ENCODE measurements at regions not wholly inside any gene's neighbourhood (a gene's known extent, or its start where the extent isn't known, plus 50 kb on each side); places are given as distances from the start of the nearest gene placed in this dataset.

DNA sequence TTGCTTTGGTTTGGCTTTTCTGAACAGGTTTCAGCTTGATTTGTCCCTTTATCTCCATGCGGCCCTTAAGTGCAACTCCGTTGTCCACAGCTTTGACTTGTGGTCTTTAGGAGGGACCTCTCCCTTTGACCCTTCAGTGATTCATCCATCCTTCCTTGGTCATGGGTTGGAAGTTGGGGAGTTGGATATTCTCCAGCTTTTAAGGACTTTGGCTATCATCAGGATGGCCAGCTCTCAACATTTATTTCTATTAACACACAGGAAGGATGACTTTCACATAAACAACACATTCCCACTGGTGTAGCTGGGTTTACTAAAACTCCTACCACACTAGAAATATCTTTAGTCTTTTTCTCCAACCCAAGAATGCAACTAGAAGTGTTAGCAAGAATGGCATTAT, 50.9 kb upstream of the E2F7 start:
- Histone ChIP-seq H4K20me1 (replicated peaks; ENCODE audit: control insufficient read depth, extremely low read depth, insufficient read depth, low read length) (no peaks in the 10 kb centered on the region), H3K4me2 (ENCODE audit: insufficient read depth, low read length) (peak overlapping the region; percentile 16), H3K27ac (ENCODE audit: insufficient read depth, low read depth, low read length) (peak overlapping the region; percentile 15), H3K4me1 (ENCODE audit: control insufficient read depth, extremely low read depth, insufficient read depth, low read length) (peaks cover 52% of the 10 kb centered on the region), H3K9me3 (replicated peaks; ENCODE audit: control insufficient read depth, insufficient read depth, low read length) (no peaks in the 10 kb centered on the region), H3K79me2 (ENCODE audit: control insufficient read depth, insufficient read depth, low read length) (no peaks in the 10 kb centered on the region), H3K9me1 (replicated peaks; ENCODE audit: control insufficient read depth, extremely low read depth, insufficient read depth, low read length) (no peaks in the 10 kb centered on the region), H3K36me3 (ENCODE audit: control insufficient read depth in 2 of 2, extremely low read depth in 1 of 2, insufficient read depth in 2 of 2, low read length in 2 of 2) (no peaks in the 10 kb centered on the region), H2AFZ (ENCODE audit: low read depth, low read length) (peak overlapping the region; percentile 60), H3K4me3 (replicated peaks in 1 of 3; ENCODE audit: insufficient read depth in 1 of 3, low read depth in 1 of 3, low read length in 3 of 3) (no peak overlapping the region), H3K27me3 (ENCODE audit: control insufficient read depth in 2 of 2, insufficient read depth in 2 of 2, low read length in 2 of 2) (no peaks in the 10 kb centered on the region), H3K9ac (replicated peaks; ENCODE audit: extremely low read depth, insufficient read depth, low read length) (no peak overlapping the region)
- CTCF ChIA-PET: interaction anchor here (0.7 to 1.5 kb wide), 2 partner anchors 10 to 54 kb away, joined by 3 to 4 read pairs; no protein-coding TSS in a partner anchor
- peak; percentile 86 for TF ChIP-seq FOS (IDR thresholded peaks at IDR 0.05; ENCODE audit: borderline replicate concordance, insufficient read depth, low read length)
- TF ChIP-seq MAX (IDR thresholded peaks at IDR 0.05; ENCODE audit: insufficient read depth, insufficient read length): no peak
- TF ChIP-seq POLR2AphosphoS5 (IDR thresholded peaks at IDR 0.05; ENCODE audit: insufficient read depth, low read depth, low read length): peak; percentile 56
- peak; percentile 35 for TF ChIP-seq GATA2 (IDR thresholded peaks at IDR 0.05; ENCODE audit: insufficient read depth, insufficient read length, low read depth, low read length)
- dilution Hi-C loops (cut with MboI; ENCODE audit: extremely low pct_ligation_motif_present, low sequenced_read_pairs): no loop called here
- peak; percentile 53 for DNase-seq (ENCODE audit: low read depth, low spot score)
- intact Hi-C loops (cut with micrococcal nuclease): no loop called here
- POLR2A ChIA-PET: no interaction called here
- no TSS peak for BruUV-seq (replicated peaks)
- FAIRE-seq: peak; percentile 21

- Histone ChIP-seq H3K4me1 (ENCODE audit: control insufficient read depth, extremely low read depth, insufficient read depth, low read length) (peaks cover 45% of the 10 kb centered on the region), H3K27ac (ENCODE audit: insufficient read depth, low read depth, low read length) (no peak overlapping the region), H3K27me3 (ENCODE audit: control insufficient read depth in 2 of 2, insufficient read depth in 2 of 2, low read length in 2 of 2) (no peaks in the 10 kb centered on the region), H3K9me1 (replicated peaks; ENCODE audit: control insufficient read depth, extremely low read depth, insufficient read depth, low read length) (no peaks in the 10 kb centered on the region), H3K9ac (replicated peaks; ENCODE audit: extremely low read depth, insufficient read depth, low read length) (no peak overlapping the region), H3K4me2 (ENCODE audit: insufficient read depth, low read length) (no peak overlapping the region), H4K20me1 (replicated peaks; ENCODE audit: control insufficient read depth, extremely low read depth, insufficient read depth, low read length) (no peaks in the 10 kb centered on the region), H3K36me3 (ENCODE audit: control insufficient read depth in 2 of 2, extremely low read depth in 1 of 2, insufficient read depth in 2 of 2, low read length in 2 of 2) (no peaks in the 10 kb centered on the region), H3K79me2 (ENCODE audit: control insufficient read depth, insufficient read depth, low read length) (no peaks in the 10 kb centered on the region), H2AFZ (ENCODE audit: low read depth, low read length) (no peak overlapping the region), H3K4me3 (replicated peaks in 1 of 3; ENCODE audit: insufficient read depth in 1 of 3, low read depth in 1 of 3, low read length in 3 of 3) (no peak overlapping the region), H3K9me3 (replicated peaks; ENCODE audit: control insufficient read depth, insufficient read depth, low read length) (no peaks in the 10 kb centered on the region)
- intact Hi-C loops (cut with micrococcal nuclease): no loop called here
- dilution Hi-C loops (cut with MboI; ENCODE audit: extremely low pct_ligation_motif_present, low sequenced_read_pairs): no loop called here
- ChIA-PET CTCF (interaction anchor here (1.5 kb wide), 1 partner anchor 53 kb away, joined by 4 read pairs; no protein-coding TSS in a partner anchor), POLR2A (no interaction called here)
- TF ChIP-seq JUN (IDR thresholded peaks at IDR 0.05; ENCODE audit: borderline replicate concordance, insufficient read depth, insufficient read length, low read depth) (no peak), MYC (IDR thresholded peaks at IDR 0.05; ENCODE audit: low read depth, low read length) (no peak), EZH2 (IDR thresholded peaks at IDR 0.05; ENCODE audit: borderline replicate concordance, low read depth, low read length, severe bottlenecking) (no peak), POLR2AphosphoS5 (IDR thresholded peaks at IDR 0.05; ENCODE audit: insufficient read depth, low read depth, low read length) (no peak), FOS (IDR thresholded peaks at IDR 0.05; ENCODE audit: borderline replicate concordance, insufficient read depth, low read length) (no peak), POLR2A (IDR thresholded peaks at IDR 0.05; ENCODE audit: low read depth, low read length) (no peak), MAX (IDR thresholded peaks at IDR 0.05; ENCODE audit: insufficient read depth, insufficient read length) (no peak), GATA2 (IDR thresholded peaks at IDR 0.05; ENCODE audit: insufficient read depth, insufficient read length, low read depth, low read length) (no peak)
- TF ChIP-seq, protein P1, sequence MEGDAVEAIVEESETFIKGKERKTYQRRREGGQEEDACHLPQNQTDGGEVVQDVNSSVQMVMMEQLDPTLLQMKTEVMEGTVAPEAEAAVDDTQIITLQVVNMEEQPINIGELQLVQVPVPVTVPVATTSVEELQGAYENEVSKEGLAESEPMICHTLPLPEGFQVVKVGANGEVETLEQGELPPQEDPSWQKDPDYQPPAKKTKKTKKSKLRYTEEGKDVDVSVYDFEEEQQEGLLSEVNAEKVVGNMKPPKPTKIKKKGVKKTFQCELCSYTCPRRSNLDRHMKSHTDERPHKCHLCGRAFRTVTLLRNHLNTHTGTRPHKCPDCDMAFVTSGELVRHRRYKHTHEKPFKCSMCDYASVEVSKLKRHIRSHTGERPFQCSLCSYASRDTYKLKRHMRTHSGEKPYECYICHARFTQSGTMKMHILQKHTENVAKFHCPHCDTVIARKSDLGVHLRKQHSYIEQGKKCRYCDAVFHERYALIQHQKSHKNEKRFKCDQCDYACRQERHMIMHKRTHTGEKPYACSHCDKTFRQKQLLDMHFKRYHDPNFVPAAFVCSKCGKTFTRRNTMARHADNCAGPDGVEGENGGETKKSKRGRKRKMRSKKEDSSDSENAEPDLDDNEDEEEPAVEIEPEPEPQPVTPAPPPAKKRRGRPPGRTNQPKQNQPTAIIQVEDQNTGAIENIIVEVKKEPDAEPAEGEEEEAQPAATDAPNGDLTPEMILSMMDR (IDR thresholded peaks at IDR 0.05; ENCODE audit: extremely low read depth in 1 of 2, insufficient read depth in 1 of 2, low read depth in 1 of 2, low read length in 2 of 2): no peak
- no TSS peak for BruUV-seq (replicated peaks)
- DNase-seq (ENCODE audit: low read depth, low spot score): no peak
- no peak for FAIRE-seq
These were observed 50.1 kb upstream of the E2F7 start for GRCh38 chr12:77115471-77115870.

Measured in endothelial cell of umbilical vein (primary cell).